Lower lobe of right lung (tissue), 2 donors: ENCODE measurements at regions not wholly inside any gene's neighbourhood (a gene's known extent, or its start where the extent isn't known, plus 50 kb on each side); places are given as distances from the start of the nearest gene placed in this dataset.

ENCODE experiments used
- ATAC-seq, 2 donors: fragments of 200-7000 bp; cut with Tn5 transposase; one replicate each; pipeline ENCODE4 v1.9.1; 2020 to 2022; ENCODE audit warnings: mild to moderate bottlenecking in 2 of 2, moderate library complexity in 2 of 2
- DNase-seq: peaks from one replicate; pipeline ENCODE4 v3.0.0-alpha.2; 2020
- H3K27ac ChIP-seq: fragments of 200-600 bp; one replicate; pipeline ENCODE4 v1.8.0; 2022
- H3K27me3 ChIP-seq: fragments of 200-600 bp; one replicate; pipeline ENCODE4 v1.8.0; 2022; ENCODE audit warnings: low read depth
- H3K36me3 ChIP-seq: fragments of 200-600 bp; one replicate; pipeline ENCODE4 v1.8.0; 2022; ENCODE audit warnings: mild to moderate bottlenecking
- H3K4me1 ChIP-seq: fragments of 200-600 bp; one replicate; pipeline ENCODE4 v1.8.0; 2022
- H3K4me3 ChIP-seq: fragments of 200-600 bp; one replicate; pipeline ENCODE4 v1.8.0; 2022; ENCODE audit warnings: mild to moderate bottlenecking
- H3K9me3 ChIP-seq: fragments of 200-600 bp; one replicate; pipeline ENCODE4 v1.8.0; 2022
- CTCF ChIP-seq: fragments of 200-600 bp; IDR thresholded peaks from one replicate; pipeline ENCODE4 v1.8.0; 2022; ENCODE audit warnings: antibody characterized with exemption, mild to moderate bottlenecking
- intact Hi-C: fragments of 100-400 bp; cut with DNase I; formaldehyde crosslinking; loops from one replicate; pipeline ENCODE4 v1.11.0; 2022
- donor health status: DM: no; HTN: yes; CAD: no; lungs with severe emphysema.

GRCh38 chr7:108722561-108722960, 152.9 kb downstream of the DNAJB9 start:
- Histone ChIP-seq H3K4me1 (no peaks in the 10 kb centered on the region), H3K36me3 (no peaks in the 10 kb centered on the region), H3K27me3 (no peaks in the 10 kb centered on the region), H3K9me3 (no peaks in the 10 kb centered on the region), H3K4me3 (no peak overlapping the region), H3K27ac (no peak overlapping the region)
- ATAC-seq: no peak
- no peak for DNase-seq
- TF ChIP-seq CTCF: no peak
- intact Hi-C loops: no loop called here

GRCh38 chr7:108723381-108723814, 153.7 kb downstream of the DNAJB9 start:
- Histone ChIP-seq H3K27ac (no peak overlapping the region), H3K4me1 (no peaks in the 10 kb centered on the region), H3K27me3 (no peaks in the 10 kb centered on the region), H3K9me3 (no peaks in the 10 kb centered on the region), H3K36me3 (no peaks in the 10 kb centered on the region), H3K4me3 (no peak overlapping the region)
- TF ChIP-seq CTCF: no peak
- ATAC-seq (no peak), DNase-seq (no peak)
- intact Hi-C loops: no loop called here

GRCh38 chr7:108724251-108725100, 154.8 kb downstream of the DNAJB9 start:
- no peaks in the 10 kb centered on the region for H3K36me3 ChIP-seq
- H3K4me1 ChIP-seq: no peaks in the 10 kb centered on the region
- DNase-seq (no peak), ATAC-seq (no peak)
- no peak for TF ChIP-seq CTCF
- H3K4me3 ChIP-seq: no peak overlapping the region
- intact Hi-C loops: no loop called here
- no peaks in the 10 kb centered on the region for H3K27me3 ChIP-seq
- no peaks in the 10 kb centered on the region for H3K9me3 ChIP-seq
- no peak overlapping the region for H3K27ac ChIP-seq

- ATAC-seq: no peak
- no peaks in the 10 kb centered on the region for H3K27me3 ChIP-seq
- intact Hi-C loops: no loop called here
- H3K36me3 ChIP-seq: no peaks in the 10 kb centered on the region
- H3K27ac ChIP-seq: no peak overlapping the region
- no peak for TF ChIP-seq CTCF
- H3K9me3 ChIP-seq: no peaks in the 10 kb centered on the region
- no peak for DNase-seq
- no peak overlapping the region for H3K4me3 ChIP-seq
- no peaks in the 10 kb centered on the region for H3K4me1 ChIP-seq
Measured at GRCh38 chr7:108735814-108736213, 166.1 kb downstream of the DNAJB9 start.

- Histone ChIP-seq H3K27me3 (no peaks in the 10 kb centered on the region), H3K4me1 (no peaks in the 10 kb centered on the region), H3K36me3 (no peaks in the 10 kb centered on the region), H3K9me3 (no peaks in the 10 kb centered on the region), H3K4me3 (no peak overlapping the region), H3K27ac (no peak overlapping the region)
- no peak for TF ChIP-seq CTCF
- DNase-seq (no peak), ATAC-seq (peak; percentile 92)
- intact Hi-C loops: no loop called here
Measured at GRCh38 chr7:108736221-108736891, 166.7 kb downstream of the DNAJB9 start.
